HepG2 (cell line): ENCODE measurements at regions not wholly inside any gene's neighbourhood (a gene's known extent, or its start where the extent isn't known, plus 50 kb on each side); places are given as distances from the start of the nearest gene placed in this dataset.
"Not testable (repeated sequence)": the region's sequence is repeated elsewhere in the genome, so short reads cannot be mapped to it uniquely, and the experiment has no call there.

Experiments
- ATAC-seq: fragments of 200-7000 bp; cut with Tn5 transposase; 3 replicates; pipeline ENCODE4 v1.9.1; 2020; ENCODE audit warnings: mild to moderate bottlenecking, moderate library complexity
- BruUV-seq: library from RNA; stranded (reverse); fragments of 400-500 nt; replicated peaks from 2 replicates; lab custom pipeline; 2021; lab: Mats Ljungman, UMichigan
- CTCF ChIA-PET: fragments of 300-600 bp; formaldehyde crosslinking; extraction: SDS; loops from one replicate; lab custom pipeline; 2021; ENCODE audit warnings: low total read pairs, inconsistent platforms, low intra/inter-chr PET ratio; lab: Yijun Ruan, JAX
- POLR2A ChIA-PET: fragments of 350-600 bp; sonication (Branson Sonifier 250); formaldehyde crosslinking; loops from one replicate; lab custom pipeline; 2020; ENCODE audit warnings: antibody characterized with exemption, inconsistent platforms; lab: Yijun Ruan, JAX
- DNase-seq: peaks from one replicate; pipeline ENCODE4 v3.0.0-alpha.2; 2015; ENCODE audit warnings: low spot score
- FAIRE-seq: peaks from 3 replicates; lab custom pipeline; 2011; peaks lifted over from hg19 to GRCh38; lab: Jason Lieb, UNC
- H2AFZ ChIP-seq: one replicate; pipeline ENCODE4 v1.6.1; 2011; ENCODE audit warnings: low read length, inconsistent platforms
- H3K27ac ChIP-seq: fragments of 300-600 bp; 3 replicates; pipeline ENCODE4 v1.8.0; 2011; ENCODE audit warnings: mixed run types, mild to moderate bottlenecking, mixed read lengths, low read length, inconsistent platforms; ENCODE audit not compliant: insufficient read depth; ENCODE audit errors: extremely low read length
- H3K27me3 ChIP-seq, 2 experiments: fragments of 200-600 bp in 1 of 2; 2 replicates in 1 of 2; 3 replicates in 1 of 2; pipeline versions ENCODE4 v1.6.0 to v1.8.0; 2011; ENCODE audit warnings: low read length in 2 of 2, mild to moderate bottlenecking in 2 of 2, moderate library complexity in 2 of 2, inconsistent platforms in 1 of 2; ENCODE audit not compliant: insufficient read depth in 2 of 2, control insufficient read depth in 1 of 2
- H3K36me3 ChIP-seq, 2 experiments: fragments of 200-600 bp in 1 of 2; replicated peaks in 1 of 2; 2 replicates in 1 of 2; 3 replicates in 1 of 2; pipeline versions ENCODE4 v1.5.1 to v1.8.0; 2011; ENCODE audit warnings: low read length in 2 of 2, inconsistent platforms in 1 of 2; ENCODE audit not compliant: insufficient read depth in 2 of 2, control insufficient read depth in 1 of 2
- H3K4me1 ChIP-seq: 2 replicates; pipeline ENCODE4 v1.5.1; 2012; ENCODE audit warnings: low read length, inconsistent platforms; ENCODE audit not compliant: insufficient read depth
- H3K4me2 ChIP-seq: 2 replicates; pipeline ENCODE4 v1.6.0; 2011; ENCODE audit warnings: low read depth, low read length, inconsistent platforms
- H3K4me3 ChIP-seq, 3 experiments: fragments of 200-600 bp in 1 of 3; sonication (generic), shearing (Covaris generic) in 1 of 3; replicated peaks in 1 of 3; 2 replicates each; pipeline ENCODE4 v1.5.1; 2011 to 2016; ENCODE audit warnings: low read length in 3 of 3, inconsistent platforms in 2 of 3, low read depth in 2 of 3, mild to moderate bottlenecking in 2 of 3, control low read depth in 1 of 3, mixed read lengths in 1 of 3; ENCODE audit not compliant: insufficient read depth in 1 of 3
- H3K79me2 ChIP-seq: one replicate; pipeline ENCODE4 v1.6.1; 2011; ENCODE audit warnings: low read length, inconsistent platforms; ENCODE audit not compliant: insufficient read depth
- H3K9ac ChIP-seq: 2 replicates; pipeline ENCODE4 v1.6.0; 2011; ENCODE audit warnings: mild to moderate bottlenecking, low read depth, low read length, inconsistent platforms; ENCODE audit not compliant: insufficient read depth
- H3K9me3 ChIP-seq: 2 replicates; pipeline ENCODE4 v1.5.1; 2012; ENCODE audit warnings: mild to moderate bottlenecking, low read length
- H4K20me1 ChIP-seq: 2 replicates; pipeline ENCODE4 v1.6.0; 2011; ENCODE audit warnings: inconsistent platforms, mild to moderate bottlenecking, low read length, moderate library complexity; ENCODE audit not compliant: insufficient read depth
- HES4 ChIP-seq: sonication (generic); formaldehyde crosslinking; IDR thresholded peaks from 2 replicates; pipeline ENCODE4 v1.9.0; 2021; ENCODE audit warnings: mild to moderate bottlenecking, missing genetic modification reagents, borderline replicate concordance
- MEIS1 ChIP-seq: sonication (generic); formaldehyde crosslinking; IDR thresholded peaks from 2 replicates; pipeline ENCODE4 v1.9.0; 2021; ENCODE audit warnings: mild to moderate bottlenecking, missing genetic modification reagents, moderate library complexity, borderline replicate concordance
- MLLT10 ChIP-seq: sonication (generic); formaldehyde crosslinking; IDR thresholded peaks from 2 replicates; pipeline ENCODE4 v1.4.0; 2020; ENCODE audit warnings: missing genetic modification reagents
- MNT ChIP-seq: fragments of 450-650 bp; IDR thresholded peaks from 2 replicates; pipeline ENCODE4 v1.6.1; 2016
- THAP11 ChIP-seq: IDR thresholded peaks from 2 replicates; pipeline ENCODE4 v1.6.1; 2016; ENCODE audit warnings: missing biosample characterization, missing genetic modification reagents
- ZNF510 ChIP-seq: sonication (generic); formaldehyde crosslinking; IDR thresholded peaks from 2 replicates; pipeline ENCODE4 v1.4.0; 2020; ENCODE audit warnings: low read depth, mild to moderate bottlenecking, missing genetic modification reagents
- ZNF678 ChIP-seq: sonication (generic); formaldehyde crosslinking; IDR thresholded peaks from 2 replicates; pipeline ENCODE4 v1.4.0; 2020; ENCODE audit warnings: mild to moderate bottlenecking, missing genetic modification reagents
- WGBS: methylation state at CpG from one replicate; pipeline ENCODE4 v1.1.6; 2017; ENCODE audit warnings: low lambda C conversion rate; 5-methylcytosine and 5-hydroxymethylcytosine counted together
- in situ Hi-C: cut with HindIII; loops from 2 replicates; pipeline ENCODE4 v1.10.0; 2017; ENCODE audit warnings: low pct_unique_long_range_greater_than_20kb; ENCODE audit not compliant: extremely low pct_ligation_motif_present
- intact Hi-C: fragments of 100-400 bp; cut with micrococcal nuclease; formaldehyde crosslinking; loops from one replicate; pipeline ENCODE4 v1.10.0; 2022; ENCODE audit not compliant: unreplicated experiment

GRCh38 chr12:73136386-73136785 lies 864.2 kb downstream of the TRHDE start:
- no peaks in the 10 kb centered on the region for H3K36me3 ChIP-seq
- ATAC-seq (no peak), FAIRE-seq (no peak), DNase-seq (no peak)
- H2AFZ ChIP-seq = no peak overlapping the region
- H3K27me3 ChIP-seq = no peaks in the 10 kb centered on the region
- ChIA-PET POLR2A (no interaction called here), CTCF (no interaction called here)
- H3K9ac ChIP-seq = no peak overlapping the region
- no peaks in the 10 kb centered on the region for H3K9me3 ChIP-seq
- H3K79me2 ChIP-seq = no peaks in the 10 kb centered on the region
- no peak overlapping the region for H3K4me2 ChIP-seq
- no TSS peak for BruUV-seq
- H4K20me1 ChIP-seq = no peaks in the 10 kb centered on the region
- no peak overlapping the region for H3K4me3 ChIP-seq
- intact Hi-C loops = no loop called here
- 10% methylated on average over 5 of the region's 5 CpGs for WGBS
- in situ Hi-C loops = no loop called here
- no peak for TF ChIP-seq MEIS1 (CRISPR knock-in tag)
- no peak for TF ChIP-seq HES4 (CRISPR knock-in tag)
- TF ChIP-seq MLLT10 (CRISPR knock-in tag) = no peak
- no peak for TF ChIP-seq ZNF678 (CRISPR knock-in tag)
- no peak for TF ChIP-seq MNT
- TF ChIP-seq THAP11 (CRISPR knock-in tag) = no peak
- TF ChIP-seq ZNF510 = no peak
- H3K4me1 ChIP-seq = no peaks in the 10 kb centered on the region
- no peak overlapping the region for H3K27ac ChIP-seq

GRCh38 chr12:73139642-73140041 lies 867.5 kb downstream of the TRHDE start:
- POLR2A ChIA-PET, H4K20me1 ChIP-seq, H3K27me3 ChIP-seq, H3K9me3 ChIP-seq, BruUV-seq, H3K4me2 ChIP-seq, H3K27ac ChIP-seq, DNase-seq, H3K36me3 ChIP-seq, H3K79me2 ChIP-seq, CTCF ChIA-PET, H3K9ac ChIP-seq, in situ Hi-C loops, ATAC-seq, H3K4me1 ChIP-seq, H3K4me3 ChIP-seq, H2AFZ ChIP-seq, intact Hi-C loops, FAIRE-seq: not testable (repeated sequence)
- 2% methylated on average over 2 of the region's 2 CpGs for WGBS
